Stimulated activated naive B cell treated with anti-CD40 and anti-IgM and Interleukin-4, amounts not matched to agents 10 μg/mL and 1 μg/mL and 100 μg/mL, for 72 hours (primary cell): ENCODE measurements at regions not wholly inside any gene's neighbourhood (a gene's known extent, or its start where the extent isn't known, plus 50 kb on each side); places are given as distances from the start of the nearest gene placed in this dataset.
"Not testable (repeated sequence)": the region's sequence is repeated elsewhere in the genome, so short reads cannot be mapped to it uniquely, and the experiment has no call there.

Experiments used
- ATAC-seq, 2 donors: fragments of 150-1000 bp; cut with Tn5 transposase; replicated peaks; 2 replicates each; pipeline ENCODE4 v1.10.0; 2021; ENCODE audit warnings: moderate library complexity in 1 of 2
- DNase-seq: peaks from one replicate; pipeline ENCODE4 v3.0.0; 2021
- H3K27ac Mint-ChIP-seq: one replicate; pipeline ENCODE4 v1.8.0; 2022; ENCODE audit warnings: mild to moderate bottlenecking, mixed read lengths
- H3K27me3 Mint-ChIP-seq, 2 donors: one replicate each; pipeline ENCODE4 v1.8.0; 2022; ENCODE audit warnings: mixed read lengths in 2 of 2
- H3K36me3 Mint-ChIP-seq, 2 donors: one replicate each; pipeline ENCODE4 v1.8.0; 2022; ENCODE audit warnings: mixed read lengths in 2 of 2, mild to moderate bottlenecking in 1 of 2
- H3K4me1 Mint-ChIP-seq, 2 donors: one replicate each; pipeline ENCODE4 v1.8.0; 2022; ENCODE audit warnings: mixed read lengths in 2 of 2, mild to moderate bottlenecking in 1 of 2
- H3K4me3 Mint-ChIP-seq, 2 donors: one replicate each; pipeline ENCODE4 v1.8.0; 2022; ENCODE audit warnings: mild to moderate bottlenecking in 2 of 2, mixed read lengths in 2 of 2, moderate library complexity in 1 of 2
- H3K9me3 Mint-ChIP-seq, 2 donors: one replicate each; pipeline ENCODE4 v1.8.0; 2022; ENCODE audit warnings: mixed read lengths in 2 of 2, mild to moderate bottlenecking in 1 of 2

GRCh38 chr5:161040818-161041217, 188.8 kb upstream of the ATP10B start:
- no peak overlapping the region for H3K27ac Mint-ChIP-seq
- H3K36me3 Mint-ChIP-seq: no peaks in the 10 kb centered on the region
- ATAC-seq (no peak), DNase-seq (no peak)
- peaks cover 0 to 7% of the 10 kb centered on the region in 2 donors for H3K9me3 Mint-ChIP-seq
- H3K4me1 Mint-ChIP-seq: no peaks in the 10 kb centered on the region
- H3K27me3 Mint-ChIP-seq: peaks cover 0 to 6% of the 10 kb centered on the region in 2 donors
- H3K4me3 Mint-ChIP-seq: no peak overlapping the region

GRCh38 chr5:161036296-161036695, 184.3 kb upstream of the ATP10B start:
- Mint-ChIP-seq H3K4me3 (no peak overlapping the region), H3K27ac (no peak overlapping the region), H3K9me3 (peaks cover 0 to 5% of the 10 kb centered on the region in 2 donors), H3K4me1 (no peaks in the 10 kb centered on the region), H3K27me3 (peaks cover 0 to 6% of the 10 kb centered on the region in 2 donors), H3K36me3 (no peaks in the 10 kb centered on the region)
- no peak for DNase-seq
- ATAC-seq: no peak

GRCh38 chr5:161034451-161034850, 182.4 kb upstream of the ATP10B start:
- DNase-seq: no peak
- Mint-ChIP-seq H3K9me3 (peaks cover 0 to 3% of the 10 kb centered on the region in 2 donors), H3K27me3 (peaks cover 0 to 6% of the 10 kb centered on the region in 2 donors), H3K27ac (no peak overlapping the region), H3K4me3 (no peak overlapping the region), H3K36me3 (no peaks in the 10 kb centered on the region), H3K4me1 (no peaks in the 10 kb centered on the region)
- ATAC-seq: no peak

GRCh38 chr5:161030229-161030628, 178.2 kb upstream of the ATP10B start:
- ATAC-seq (no peak), DNase-seq (no peak)
- Mint-ChIP-seq H3K27ac (no peak overlapping the region), H3K27me3 (no peaks in the 10 kb centered on the region), H3K4me1 (no peaks in the 10 kb centered on the region), H3K9me3 (no peaks in the 10 kb centered on the region), H3K4me3 (no peak overlapping the region), H3K36me3 (no peaks in the 10 kb centered on the region)

GRCh38 chr5:161027763-161028162, 175.8 kb upstream of the ATP10B start:
- no peak overlapping the region for H3K27ac Mint-ChIP-seq
- H3K27me3 Mint-ChIP-seq: no peaks in the 10 kb centered on the region
- H3K4me1 Mint-ChIP-seq: no peaks in the 10 kb centered on the region
- no peak overlapping the region for H3K4me3 Mint-ChIP-seq
- H3K9me3 Mint-ChIP-seq: no peaks in the 10 kb centered on the region
- no peaks in the 10 kb centered on the region for H3K36me3 Mint-ChIP-seq
- no peak for DNase-seq
- ATAC-seq: no peak

GRCh38 chr5:161023551-161023950, 171.5 kb upstream of the ATP10B start:
- Mint-ChIP-seq H3K9me3 (no peaks in the 10 kb centered on the region), H3K36me3 (no peaks in the 10 kb centered on the region), H3K4me3 (no peak overlapping the region), H3K27me3 (peaks cover 3 to 11% of the 10 kb centered on the region in 2 donors), H3K27ac (no peak overlapping the region), H3K4me1 (no peaks in the 10 kb centered on the region)
- ATAC-seq (no peak), DNase-seq (no peak)

- Mint-ChIP-seq H3K27me3 (peaks cover 3 to 11% of the 10 kb centered on the region in 2 donors), H3K4me3 (no peak overlapping the region), H3K27ac (no peak overlapping the region), H3K36me3 (no peaks in the 10 kb centered on the region), H3K4me1 (no peaks in the 10 kb centered on the region), H3K9me3 (no peaks in the 10 kb centered on the region)
- DNase-seq (no peak), ATAC-seq (no peak)
Measured at GRCh38 chr5:161022151-161022550, 170.1 kb upstream of the ATP10B start.

GRCh38 chr5:161009817-161010216, 157.8 kb upstream of the ATP10B start:
- Mint-ChIP-seq H3K27ac (no peak overlapping the region), H3K4me3 (no peak overlapping the region), H3K4me1 (no peaks in the 10 kb centered on the region), H3K36me3 (peaks cover 0 to under 1% of the 10 kb centered on the region in 2 donors), H3K27me3 (peaks cover 0 to 5% of the 10 kb centered on the region in 2 donors), H3K9me3 (peaks cover under 1 to 4% of the 10 kb centered on the region in 2 donors)
- DNase-seq: no peak
- ATAC-seq: no peak

GRCh38 chr5:161009194-161009593, 157.2 kb upstream of the ATP10B start:
- peaks cover 3 to 7% of the 10 kb centered on the region in 2 donors for H3K9me3 Mint-ChIP-seq
- no peaks in the 10 kb centered on the region for H3K4me1 Mint-ChIP-seq
- H3K4me3 Mint-ChIP-seq: no peak overlapping the region
- ATAC-seq: no peak
- peaks cover 0 to 5% of the 10 kb centered on the region in 2 donors for H3K27me3 Mint-ChIP-seq
- H3K36me3 Mint-ChIP-seq: peaks cover 0 to 4% of the 10 kb centered on the region in 2 donors
- H3K27ac Mint-ChIP-seq: no peak overlapping the region
- no peak for DNase-seq

GRCh38 chr5:161007879-161008278, 155.9 kb upstream of the ATP10B start:
- Mint-ChIP-seq H3K36me3 (peaks cover 0 to 4% of the 10 kb centered on the region in 2 donors), H3K4me3 (no peak overlapping the region), H3K9me3 (peaks cover 7 to 15% of the 10 kb centered on the region in 2 donors), H3K27me3 (peaks cover 0 to 4% of the 10 kb centered on the region in 2 donors), H3K4me1 (no peaks in the 10 kb centered on the region), H3K27ac (no peak overlapping the region)
- ATAC-seq (no peak), DNase-seq (no peak)

GRCh38 chr5:161002571-161003074, 150.6 kb upstream of the ATP10B start:
- Mint-ChIP-seq H3K9me3 (peaks cover 9 to 18% of the 10 kb centered on the region in 2 donors), H3K36me3 (peaks cover 0 to 4% of the 10 kb centered on the region in 2 donors), H3K27ac (no peak overlapping the region), H3K27me3 (no peaks in the 10 kb centered on the region), H3K4me1 (no peaks in the 10 kb centered on the region), H3K4me3 (no peak overlapping the region)
- DNase-seq: no peak
- no peak for ATAC-seq

GRCh38 chr5:161001604-161002003, 149.6 kb upstream of the ATP10B start:
- Mint-ChIP-seq H3K4me1 (no peaks in the 10 kb centered on the region), H3K27me3 (no peaks in the 10 kb centered on the region), H3K36me3 (peaks cover 0 to 4% of the 10 kb centered on the region in 2 donors), H3K9me3 (peaks cover 12 to 18% of the 10 kb centered on the region in 2 donors), H3K4me3 (no peak overlapping the region), H3K27ac (no peak overlapping the region)
- no peak for DNase-seq
- ATAC-seq: no peak

- H3K4me1 Mint-ChIP-seq, DNase-seq, H3K4me3 Mint-ChIP-seq, H3K27me3 Mint-ChIP-seq, H3K36me3 Mint-ChIP-seq, H3K27ac Mint-ChIP-seq, ATAC-seq: not testable (repeated sequence)
- peaks cover 12 to 18% of the 10 kb centered on the region in 2 donors for H3K9me3 Mint-ChIP-seq
Measured at GRCh38 chr5:161001142-161001541, 149.1 kb upstream of the ATP10B start.

- no peak for ATAC-seq
- Mint-ChIP-seq H3K27ac (no peak overlapping the region), H3K9me3 (peaks cover 0 to 6% of the 10 kb centered on the region in 2 donors), H3K4me3 (no peak overlapping the region), H3K4me1 (no peaks in the 10 kb centered on the region), H3K27me3 (no peaks in the 10 kb centered on the region), H3K36me3 (no peaks in the 10 kb centered on the region)
- DNase-seq: no peak
Measured at GRCh38 chr5:160991205-160991604, 139.2 kb upstream of the ATP10B start.

GRCh38 chr5:160979385-160979784, 127.4 kb upstream of the ATP10B start:
- H3K4me1 Mint-ChIP-seq: no peaks in the 10 kb centered on the region
- DNase-seq (no peak), ATAC-seq (no peak)
- H3K9me3 Mint-ChIP-seq: no peaks in the 10 kb centered on the region
- no peaks in the 10 kb centered on the region for H3K36me3 Mint-ChIP-seq
- no peak overlapping the region for H3K27ac Mint-ChIP-seq
- H3K27me3 Mint-ChIP-seq: no peaks in the 10 kb centered on the region
- H3K4me3 Mint-ChIP-seq: no peak overlapping the region

GRCh38 chr5:160978944-160979343, 126.9 kb upstream of the ATP10B start:
- H3K27ac Mint-ChIP-seq: no peak overlapping the region
- H3K36me3 Mint-ChIP-seq: no peaks in the 10 kb centered on the region
- H3K9me3 Mint-ChIP-seq: no peaks in the 10 kb centered on the region
- no peaks in the 10 kb centered on the region for H3K4me1 Mint-ChIP-seq
- DNase-seq (no peak), ATAC-seq (no peak)
- no peak overlapping the region for H3K4me3 Mint-ChIP-seq
- no peaks in the 10 kb centered on the region for H3K27me3 Mint-ChIP-seq
